ENCODE measurements at regions not wholly inside any gene's neighbourhood (a gene's known extent, or its start where the extent isn't known, plus 50 kb on each side); places are given as distances from the start of the nearest gene placed in this dataset.

GRCh38 chr3:70749122-70749521, 436.7 kb upstream of the MDFIC2 start:
- H3K9me3 Mint-ChIP-seq = no peaks in the 10 kb centered on the region
- no peaks in the 10 kb centered on the region for H3K4me1 Mint-ChIP-seq
- H3K27me3 Mint-ChIP-seq (ENCODE audit: low read depth) = no peaks in the 10 kb centered on the region
- no peak overlapping the region for H3K4me3 Mint-ChIP-seq
- H3K27ac Mint-ChIP-seq = no peak overlapping the region
- TF ChIP-seq CTCF (IDR thresholded peaks at IDR 0.05; ENCODE audit: unreplicated experiment in 3 of 3) = no peak
- H3K36me3 Mint-ChIP-seq (ENCODE audit: low read depth) = no peaks in the 10 kb centered on the region

DNA sequence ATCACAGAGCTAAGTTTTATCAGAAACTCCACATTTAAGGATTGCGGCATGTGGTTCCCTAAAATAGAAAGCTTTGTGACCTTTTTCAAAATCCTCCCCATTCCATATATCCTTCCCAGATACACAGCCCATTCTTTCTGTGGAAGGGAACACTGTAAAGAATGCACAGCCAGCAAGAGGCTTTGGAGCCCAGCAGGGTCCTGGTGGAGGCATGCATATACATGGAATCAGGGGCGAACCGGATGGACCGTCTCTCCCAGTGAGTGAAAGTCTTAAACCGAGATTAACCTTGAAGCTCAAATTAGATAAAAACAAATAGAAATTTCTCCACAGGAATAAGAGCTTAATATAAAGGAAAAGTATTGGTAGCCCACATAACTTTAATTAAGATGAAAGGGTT, 436.2 kb upstream of the MDFIC2 start:
- Mint-ChIP-seq H3K9me3 (no peaks in the 10 kb centered on the region), H3K4me1 (no peaks in the 10 kb centered on the region), H3K36me3 (ENCODE audit: low read depth) (no peaks in the 10 kb centered on the region), H3K4me3 (no peak overlapping the region), H3K27ac (no peak overlapping the region), H3K27me3 (ENCODE audit: low read depth) (no peaks in the 10 kb centered on the region)
- no peak for TF ChIP-seq CTCF (IDR thresholded peaks at IDR 0.05; ENCODE audit: unreplicated experiment in 3 of 3)

DNA sequence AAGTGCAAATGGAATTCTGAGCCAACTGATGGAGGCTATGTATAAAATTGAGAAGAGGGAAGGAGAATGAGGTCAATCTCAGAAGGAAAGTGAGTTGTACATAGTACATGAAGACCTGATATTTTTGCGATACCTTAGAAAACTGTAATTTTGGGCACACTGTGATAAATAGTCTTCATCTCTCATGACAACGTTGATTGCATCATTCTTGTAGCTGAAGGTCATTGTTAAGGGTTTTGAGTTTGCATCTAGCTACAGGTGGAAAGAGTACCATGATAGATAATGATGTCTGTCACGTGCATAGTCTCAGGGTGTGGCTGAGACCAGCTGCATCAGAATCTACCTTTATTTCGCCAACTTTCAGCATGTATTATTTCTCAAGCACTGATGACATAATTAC, 435.4 kb upstream of the MDFIC2 start:
- Mint-ChIP-seq H3K4me1 (no peaks in the 10 kb centered on the region), H3K4me3 (no peak overlapping the region), H3K27ac (no peak overlapping the region), H3K27me3 (ENCODE audit: low read depth) (no peaks in the 10 kb centered on the region), H3K9me3 (no peaks in the 10 kb centered on the region), H3K36me3 (ENCODE audit: low read depth) (no peaks in the 10 kb centered on the region)
- TF ChIP-seq CTCF (IDR thresholded peaks at IDR 0.05; ENCODE audit: unreplicated experiment in 3 of 3) = no peak

DNA sequence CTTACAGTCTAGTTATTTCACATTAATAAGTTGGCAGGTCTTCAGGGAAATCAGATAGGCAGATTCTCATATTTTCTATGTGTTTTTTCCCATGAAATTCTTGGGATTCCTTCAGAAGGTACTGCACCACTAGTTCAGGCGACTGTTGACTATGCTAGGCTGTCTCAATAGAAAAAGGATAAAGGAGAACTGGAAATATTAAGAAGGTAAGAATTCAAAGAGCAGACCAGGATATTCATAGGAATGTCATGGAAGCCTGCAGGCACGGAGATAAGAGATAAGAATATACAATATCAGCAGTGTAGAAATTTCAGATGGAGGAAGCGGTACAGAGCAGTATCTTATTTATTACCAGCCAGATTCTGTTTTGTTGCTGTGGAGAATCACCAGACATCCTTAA, 432.1 kb upstream of the MDFIC2 start:
- no peaks in the 10 kb centered on the region for H3K36me3 Mint-ChIP-seq (ENCODE audit: low read depth)
- no peaks in the 10 kb centered on the region for H3K4me1 Mint-ChIP-seq
- H3K4me3 Mint-ChIP-seq = no peak overlapping the region
- H3K27me3 Mint-ChIP-seq (ENCODE audit: low read depth) = no peaks in the 10 kb centered on the region
- peak overlapping the region in 2 of 3 experiments; percentile 7 to 11 for H3K27ac Mint-ChIP-seq
- no peak for TF ChIP-seq CTCF (IDR thresholded peaks at IDR 0.05; ENCODE audit: unreplicated experiment in 3 of 3)
- H3K9me3 Mint-ChIP-seq = no peaks in the 10 kb centered on the region

GRCh38 chr3:70743754-70744153, 431.3 kb upstream of the MDFIC2 start:
- Mint-ChIP-seq H3K27me3 (ENCODE audit: low read depth) (no peaks in the 10 kb centered on the region), H3K9me3 (no peaks in the 10 kb centered on the region), H3K4me3 (no peak overlapping the region), H3K4me1 (no peaks in the 10 kb centered on the region), H3K27ac (no peak overlapping the region), H3K36me3 (ENCODE audit: low read depth) (no peaks in the 10 kb centered on the region)
- no peak for TF ChIP-seq CTCF (IDR thresholded peaks at IDR 0.05; ENCODE audit: unreplicated experiment in 3 of 3)

DNA sequence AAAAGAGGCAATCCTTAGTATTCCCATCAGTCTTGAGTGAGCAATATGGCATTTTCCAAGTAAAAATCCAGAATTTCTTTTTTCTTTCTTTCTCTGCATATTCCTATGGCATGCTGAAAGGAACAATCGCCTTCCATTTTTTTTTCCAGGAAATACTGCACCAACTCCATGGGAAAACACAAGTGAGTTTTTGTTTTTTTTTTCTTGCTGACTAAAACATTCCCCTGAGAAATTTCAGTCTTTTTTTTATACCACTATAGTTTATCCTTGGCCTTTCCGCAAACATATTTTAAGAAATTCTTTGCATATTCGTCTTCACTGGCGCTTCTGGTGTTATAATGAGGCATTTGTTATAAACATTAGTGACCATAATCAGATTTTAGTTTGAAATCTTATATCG, 429.6 kb upstream of the MDFIC2 start:
- H3K4me1 Mint-ChIP-seq = no peaks in the 10 kb centered on the region
- H3K27me3 Mint-ChIP-seq (ENCODE audit: low read depth) = no peaks in the 10 kb centered on the region
- H3K36me3 Mint-ChIP-seq (ENCODE audit: low read depth) = no peaks in the 10 kb centered on the region
- no peaks in the 10 kb centered on the region for H3K9me3 Mint-ChIP-seq
- H3K4me3 Mint-ChIP-seq = no peak overlapping the region
- H3K27ac Mint-ChIP-seq = no peak overlapping the region
- TF ChIP-seq CTCF (IDR thresholded peaks at IDR 0.05; ENCODE audit: unreplicated experiment in 3 of 3) = no peak
